Neural progenitor cell (in vitro differentiated cells): ENCODE measurements at regions not wholly inside any gene's neighbourhood (a gene's known extent, or its start where the extent isn't known, plus 50 kb on each side); places are given as distances from the start of the nearest gene placed in this dataset.

Experiments used
- DNase-seq: peaks from one replicate; pipeline ENCODE4 v3.0.0-alpha.2; 2016; ENCODE audit warnings: low spot score
- H2AFZ ChIP-seq: fragments of 200-600 bp; sonication (generic); replicated peaks from 2 replicates; pipeline ENCODE4 v1.6.1; 2016; ENCODE audit warnings: antibody characterized with exemption
- H3F3A ChIP-seq: fragments of 200-600 bp; sonication (generic); 2 replicates; pipeline ENCODE4 v1.6.1; 2016; ENCODE audit warnings: antibody characterized with exemption, low read depth
- H3K27ac ChIP-seq: fragments of 200-600 bp; sonication (generic); 2 replicates; pipeline ENCODE4 v1.5.1; 2016; ENCODE audit warnings: mild to moderate bottlenecking
- H3K27me3 ChIP-seq: fragments of 200-600 bp; sonication (generic); 2 replicates; pipeline ENCODE4 v1.6.1; 2016; ENCODE audit warnings: mild to moderate bottlenecking, moderate library complexity
- H3K36me3 ChIP-seq: fragments of 200-600 bp; sonication (generic); 2 replicates; pipeline ENCODE4 v1.5.1; 2016
- H3K4me1 ChIP-seq: fragments of 200-600 bp; sonication (generic); 2 replicates; pipeline ENCODE4 v1.6.1; 2016; ENCODE audit warnings: mixed run types
- H3K4me2 ChIP-seq: fragments of 200-600 bp; sonication (generic); 2 replicates; pipeline ENCODE4 v1.6.1; 2016
- H3K4me3 ChIP-seq: fragments of 200-600 bp; sonication (generic); 2 replicates; pipeline ENCODE4 v1.5.1; 2016
- H3K79me2 ChIP-seq: fragments of 200-600 bp; sonication (generic); 2 replicates; pipeline ENCODE4 v1.6.1; 2016; ENCODE audit warnings: low read depth
- H3K9ac ChIP-seq: fragments of 200-600 bp; sonication (generic); 2 replicates; pipeline ENCODE4 v1.6.1; 2016
- H3K9me3 ChIP-seq: fragments of 200-600 bp; sonication (generic); 2 replicates; pipeline ENCODE4 v1.5.1; 2016; ENCODE audit warnings: low read depth
- H4K20me1 ChIP-seq: fragments of 200-600 bp; sonication (generic); 2 replicates; pipeline ENCODE4 v1.6.1; 2016; ENCODE audit warnings: low read depth
- H3K27ac Mint-ChIP-seq: 3 replicates; pipeline ENCODE4 v1.8.0; 2021; ENCODE audit warnings: mixed read lengths
- H3K27me3 Mint-ChIP-seq: 2 replicates; pipeline ENCODE4 v1.8.0; 2022; ENCODE audit warnings: low read depth, mild to moderate bottlenecking, inconsistent platforms, moderate library complexity, mixed read lengths; ENCODE audit not compliant: insufficient read depth
- H3K36me3 Mint-ChIP-seq: 3 replicates; pipeline ENCODE4 v1.8.0; 2021; ENCODE audit warnings: mixed read lengths
- H3K4me1 Mint-ChIP-seq: 3 replicates; pipeline ENCODE4 v1.8.0; 2021; ENCODE audit warnings: mixed read lengths
- H3K4me3 Mint-ChIP-seq: 3 replicates; pipeline ENCODE4 v1.8.0; 2021; ENCODE audit warnings: mild to moderate bottlenecking, moderate library complexity, mixed read lengths
- H3K9me3 Mint-ChIP-seq: 3 replicates; pipeline ENCODE4 v1.8.0; 2020; ENCODE audit warnings: mixed read lengths
- CTCF ChIP-seq: fragments of 200-600 bp; sonication (generic); IDR thresholded peaks from 2 replicates; pipeline ENCODE4 v1.5.1; 2017; ENCODE audit warnings: antibody characterized with exemption, mild to moderate bottlenecking
- EZH2 ChIP-seq: fragments of 200-600 bp; sonication (generic); IDR thresholded peaks from 2 replicates; pipeline ENCODE4 v1.6.1; 2017; ENCODE audit warnings: antibody characterized with exemption, mild to moderate bottlenecking, moderate library complexity
- EZH2phosphoT487 ChIP-seq: fragments of 200-600 bp; sonication (generic); IDR thresholded peaks from 2 replicates; pipeline ENCODE4 v1.6.1; 2017; ENCODE audit warnings: antibody characterized with exemption

DNA sequence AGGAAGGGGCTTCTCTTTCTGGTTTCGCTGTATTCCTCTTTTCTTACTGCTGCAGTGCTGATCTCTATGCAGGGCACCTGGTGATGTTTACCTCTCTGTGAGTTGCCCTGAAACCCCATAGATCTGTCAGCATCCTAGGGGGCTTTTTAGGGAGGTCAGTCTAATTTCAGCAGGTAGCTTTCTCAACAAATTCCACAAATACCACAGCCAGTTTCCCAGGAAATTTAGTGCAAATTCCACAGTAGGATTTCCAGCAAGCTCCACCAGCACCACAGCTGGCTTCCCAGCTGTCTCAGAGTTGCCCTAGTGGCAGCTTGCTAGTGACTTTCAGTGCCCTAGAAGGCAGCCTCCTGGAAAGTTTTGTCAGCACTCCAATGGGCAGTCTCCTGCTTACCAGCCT lies 379.1 kb upstream of the SMC2 start:
- H3K9ac ChIP-seq: no peak overlapping the region
- H3K4me1 ChIP-seq: no peaks in the 10 kb centered on the region
- TF ChIP-seq EZH2 (no peak), CTCF (peak; percentile 19)
- H3K27me3 Mint-ChIP-seq: peaks cover 2% of the 10 kb centered on the region
- H3K4me1 Mint-ChIP-seq: no peaks in the 10 kb centered on the region
- peak overlapping the region; percentile 84 for H3K27ac ChIP-seq
- H3K36me3 Mint-ChIP-seq: no peaks in the 10 kb centered on the region
- H3K27me3 ChIP-seq: no peaks in the 10 kb centered on the region
- no peak overlapping the region for H3K4me3 Mint-ChIP-seq
- H3F3A ChIP-seq: peaks cover 3% of the 10 kb centered on the region
- H3K4me2 ChIP-seq: no peak overlapping the region
- H3K4me3 ChIP-seq: no peak overlapping the region
- no peaks in the 10 kb centered on the region for H3K9me3 ChIP-seq
- no peaks in the 10 kb centered on the region for H3K36me3 ChIP-seq
- H2AFZ ChIP-seq: no peak overlapping the region
- no peaks in the 10 kb centered on the region for H4K20me1 ChIP-seq
- H3K9me3 Mint-ChIP-seq: peaks cover 2% of the 10 kb centered on the region
- peak; percentile 57 for DNase-seq
- H3K27ac Mint-ChIP-seq: no peak overlapping the region
- no peaks in the 10 kb centered on the region for H3K79me2 ChIP-seq

DNA sequence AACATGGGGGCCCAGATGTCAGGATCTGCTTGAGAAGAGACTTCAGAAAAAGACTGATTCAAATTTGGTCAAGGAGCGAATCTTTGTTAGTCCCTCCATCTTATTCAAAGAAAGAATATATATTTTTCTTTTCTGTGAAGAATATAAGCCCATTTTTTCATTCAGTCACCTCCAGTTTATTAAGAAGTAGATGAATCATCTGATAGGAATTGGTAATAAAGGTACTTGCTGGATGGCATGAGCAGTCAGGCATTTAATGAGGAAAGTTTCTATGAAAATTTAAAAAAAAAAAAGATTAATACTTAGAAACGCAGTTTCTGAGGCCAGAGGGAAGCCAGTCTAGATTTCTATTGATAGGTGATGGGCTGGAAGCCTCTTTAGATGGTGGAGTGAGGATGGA lies 373.1 kb upstream of the SMC2 start:
- Histone ChIP-seq H2AFZ (no peak overlapping the region), H3K27ac (no peak overlapping the region), H3K4me2 (no peak overlapping the region), H3K27me3 (no peaks in the 10 kb centered on the region), H3K79me2 (no peaks in the 10 kb centered on the region), H3K9me3 (no peaks in the 10 kb centered on the region), H4K20me1 (no peaks in the 10 kb centered on the region), H3K4me3 (no peak overlapping the region), H3K36me3 (no peaks in the 10 kb centered on the region), H3K4me1 (no peaks in the 10 kb centered on the region), H3F3A (no peaks in the 10 kb centered on the region), H3K9ac (no peak overlapping the region)
- no peaks in the 10 kb centered on the region for H3K9me3 Mint-ChIP-seq
- no peak for DNase-seq
- no peaks in the 10 kb centered on the region for H3K36me3 Mint-ChIP-seq
- H3K27me3 Mint-ChIP-seq: no peaks in the 10 kb centered on the region
- H3K4me3 Mint-ChIP-seq: no peak overlapping the region
- H3K27ac Mint-ChIP-seq: no peak overlapping the region
- TF ChIP-seq CTCF: no peak
- TF ChIP-seq EZH2: no peak
- TF ChIP-seq EZH2phosphoT487: no peak
- H3K4me1 Mint-ChIP-seq: no peaks in the 10 kb centered on the region

DNA sequence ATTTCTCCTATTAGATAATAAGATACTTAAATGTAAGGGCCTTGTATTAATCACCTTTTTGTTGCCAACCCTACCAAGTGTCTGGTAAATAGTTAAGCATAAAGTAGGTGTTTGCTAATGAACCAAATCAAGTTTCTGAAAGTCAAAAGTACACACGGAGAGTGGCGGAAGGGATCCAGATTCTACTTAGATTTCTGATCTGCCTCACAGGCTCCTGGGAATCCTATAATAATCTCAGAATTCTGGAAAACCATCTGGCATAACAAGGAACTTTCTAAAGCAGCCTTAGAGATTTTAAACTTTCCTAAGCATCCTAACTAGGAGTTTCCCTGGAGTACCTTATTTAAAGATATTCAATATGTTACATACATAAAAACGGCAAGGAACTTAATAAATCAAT lies 363.2 kb upstream of the SMC2 start:
- no peaks in the 10 kb centered on the region for H3K79me2 ChIP-seq
- no peaks in the 10 kb centered on the region for H3K9me3 ChIP-seq
- Mint-ChIP-seq H3K9me3 (no peaks in the 10 kb centered on the region), H3K27ac (no peak overlapping the region), H3K4me3 (no peak overlapping the region), H3K4me1 (peaks cover 3% of the 10 kb centered on the region), H3K27me3 (no peaks in the 10 kb centered on the region), H3K36me3 (no peaks in the 10 kb centered on the region)
- no peak overlapping the region for H3K4me3 ChIP-seq
- no peak overlapping the region for H3K27ac ChIP-seq
- no peak for TF ChIP-seq EZH2phosphoT487
- no peak for TF ChIP-seq EZH2
- TF ChIP-seq CTCF: no peak
- H3K4me2 ChIP-seq: no peak overlapping the region
- no peaks in the 10 kb centered on the region for H3K36me3 ChIP-seq
- H3K27me3 ChIP-seq: no peaks in the 10 kb centered on the region
- peak overlapping the region; percentile 5 for H2AFZ ChIP-seq
- H3K4me1 ChIP-seq: no peaks in the 10 kb centered on the region
- H3F3A ChIP-seq: no peaks in the 10 kb centered on the region
- no peak overlapping the region for H3K9ac ChIP-seq
- H4K20me1 ChIP-seq: no peaks in the 10 kb centered on the region
- DNase-seq: no peak

DNA sequence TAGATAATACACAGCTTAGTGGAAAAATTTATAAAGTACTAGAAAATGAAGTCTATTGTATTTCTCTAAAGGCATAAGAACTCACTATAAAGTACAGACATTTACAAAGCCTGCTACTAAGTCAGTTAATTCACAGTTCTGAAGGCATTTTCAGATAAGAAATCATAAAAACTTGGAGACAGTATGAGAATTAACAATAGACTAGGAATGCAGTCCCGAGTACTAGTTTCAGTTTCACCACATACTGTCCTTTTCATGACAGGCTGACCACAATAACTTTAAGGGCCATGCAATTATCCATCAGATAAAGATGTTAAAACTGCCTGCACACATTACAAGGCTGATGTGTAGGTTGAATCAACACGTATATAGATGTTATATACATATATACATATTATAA lies 362.6 kb upstream of the SMC2 start:
- no peak overlapping the region for H2AFZ ChIP-seq
- TF ChIP-seq EZH2phosphoT487: no peak
- no peak for TF ChIP-seq CTCF
- no peak for TF ChIP-seq EZH2
- H4K20me1 ChIP-seq: no peaks in the 10 kb centered on the region
- Mint-ChIP-seq H3K27me3 (no peaks in the 10 kb centered on the region), H3K36me3 (no peaks in the 10 kb centered on the region), H3K27ac (no peak overlapping the region), H3K4me1 (peaks cover 3% of the 10 kb centered on the region), H3K9me3 (no peaks in the 10 kb centered on the region), H3K4me3 (no peak overlapping the region)
- H3K9me3 ChIP-seq: no peaks in the 10 kb centered on the region
- H3F3A ChIP-seq: no peaks in the 10 kb centered on the region
- H3K36me3 ChIP-seq: no peaks in the 10 kb centered on the region
- no peak overlapping the region for H3K27ac ChIP-seq
- no peak overlapping the region for H3K4me2 ChIP-seq
- H3K9ac ChIP-seq: no peak overlapping the region
- no peak for DNase-seq
- no peaks in the 10 kb centered on the region for H3K27me3 ChIP-seq
- no peaks in the 10 kb centered on the region for H3K79me2 ChIP-seq
- no peak overlapping the region for H3K4me3 ChIP-seq
- no peaks in the 10 kb centered on the region for H3K4me1 ChIP-seq
